NB4 (cell line): ENCODE measurements at regions not wholly inside any gene's neighbourhood (a gene's known extent, or its start where the extent isn't known, plus 50 kb on each side); places are given as distances from the start of the nearest gene placed in this dataset.

Experiments
- CTCF ChIP-seq: IDR thresholded peaks from one replicate; pipeline ENCODE4 v1.5.1; 2012; ENCODE audit warnings: low read depth, low read length
- POLR2A ChIP-seq: IDR thresholded peaks from 2 replicates; pipeline ENCODE4 v1.6.1; 2011; ENCODE audit warnings: mild to moderate bottlenecking; ENCODE audit not compliant: insufficient read length; ENCODE audit errors: extremely low read depth

DNA sequence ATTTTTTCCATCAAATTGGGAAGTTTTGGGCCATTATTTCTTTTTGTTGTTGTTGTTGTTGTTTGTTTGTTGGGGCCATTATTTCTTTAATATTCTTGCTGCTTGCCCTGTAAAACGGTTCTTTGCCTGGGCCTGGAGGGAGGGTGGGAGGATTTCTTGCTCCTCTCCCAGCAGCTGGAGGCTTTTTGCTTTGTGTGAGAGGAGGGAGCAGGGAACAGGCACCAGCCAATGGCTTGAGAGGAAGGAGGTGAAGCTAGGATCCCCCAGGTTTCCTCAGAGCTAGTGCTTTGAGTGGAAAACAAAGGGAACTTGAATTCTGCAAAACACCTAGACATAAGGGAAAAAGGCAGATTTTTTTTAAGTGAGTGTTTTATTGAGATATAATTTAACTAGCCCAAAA, 61.2 kb upstream of the DNAJC19 start:
- TF ChIP-seq CTCF (no peak), POLR2A (no peak)
